Spinal cord (tissue), 9 donors: ENCODE measurements at regions not wholly inside any gene's neighbourhood (a gene's known extent, or its start where the extent isn't known, plus 50 kb on each side); places are given as distances from the start of the nearest gene placed in this dataset.

ENCODE experiments used
- DNase-seq, 6 donors: peaks; one replicate each; pipeline versions ENCODE4 v3.0.0 to v3.0.0-alpha.2; 2013 to 2015; ENCODE audit warnings: low spot score in 6 of 6, low read depth in 4 of 6
- H3K27ac ChIP-seq: one replicate; pipeline ENCODE4 v1.5.1; 2013; ENCODE audit warnings: low read depth, low read length, control low read depth
- H3K27me3 ChIP-seq: one replicate; pipeline ENCODE4 v1.6.1; 2013; ENCODE audit warnings: low read length; ENCODE audit not compliant: control insufficient read depth, insufficient read depth
- H3K36me3 ChIP-seq: one replicate; pipeline ENCODE4 v1.6.1; 2013; ENCODE audit warnings: low read length; ENCODE audit not compliant: control insufficient read depth, insufficient read depth
- H3K4me1 ChIP-seq: one replicate; pipeline ENCODE4 v1.6.1; 2013; ENCODE audit warnings: low read length; ENCODE audit not compliant: control insufficient read depth, insufficient read depth
- H3K4me3 ChIP-seq: one replicate; pipeline ENCODE4 v1.5.1; 2013; ENCODE audit warnings: low read depth, low read length, control low read depth
- H3K9me3 ChIP-seq: one replicate; pipeline ENCODE4 v1.6.1; 2013; ENCODE audit warnings: low read length; ENCODE audit not compliant: control insufficient read depth, insufficient read depth
- WGBS: methylation state at CpG from one replicate; pipeline ENCODE4 v1.1.5; 2013; ENCODE audit warnings: missing lambda C conversion rate; ENCODE audit not compliant: insufficient coverage; 5-methylcytosine and 5-hydroxymethylcytosine counted together
- donor health status: healthy.

GRCh38 chr2:34414856-34415255 is 815.8 kb upstream of the FAM98A start:
- Histone ChIP-seq H3K4me1 (no peaks in the 10 kb centered on the region), H3K27ac (no peak overlapping the region), H3K36me3 (no peaks in the 10 kb centered on the region), H3K4me3 (no peak overlapping the region), H3K27me3 (no peaks in the 10 kb centered on the region), H3K9me3 (no peaks in the 10 kb centered on the region)
- DNase-seq = peak in 1 of 6 donors; percentile 77
- 75% methylated on average over 2 of the region's 4 CpGs for WGBS

GRCh38 chr2:34408100-34408499 is 809.0 kb upstream of the FAM98A start:
- Histone ChIP-seq H3K27me3 (no peaks in the 10 kb centered on the region), H3K27ac (no peak overlapping the region), H3K4me3 (no peak overlapping the region), H3K9me3 (no peaks in the 10 kb centered on the region), H3K4me1 (no peaks in the 10 kb centered on the region), H3K36me3 (no peaks in the 10 kb centered on the region)
- DNase-seq = no peak
- no CpG with 5 or more reads among the region's 4 CpGs for WGBS

GRCh38 chr2:34403512-34403911 is 804.4 kb upstream of the FAM98A start:
- H3K27ac ChIP-seq = no peak overlapping the region
- H3K4me3 ChIP-seq = no peak overlapping the region
- no CpG with 5 or more reads among the region's 2 CpGs for WGBS
- H3K4me1 ChIP-seq = no peaks in the 10 kb centered on the region
- H3K9me3 ChIP-seq = no peaks in the 10 kb centered on the region
- H3K36me3 ChIP-seq = no peaks in the 10 kb centered on the region
- DNase-seq = no peak
- H3K27me3 ChIP-seq = no peaks in the 10 kb centered on the region

GRCh38 chr2:34402376-34402775 is 803.3 kb upstream of the FAM98A start:
- H3K27ac ChIP-seq = no peak overlapping the region
- DNase-seq = peak in 1 of 6 donors; percentile 70
- H3K36me3 ChIP-seq = no peaks in the 10 kb centered on the region
- no peak overlapping the region for H3K4me3 ChIP-seq
- no peaks in the 10 kb centered on the region for H3K27me3 ChIP-seq
- WGBS = no CpG with 5 or more reads among the region's 3 CpGs
- no peaks in the 10 kb centered on the region for H3K4me1 ChIP-seq
- H3K9me3 ChIP-seq = no peaks in the 10 kb centered on the region

- DNase-seq = no peak
- Histone ChIP-seq H3K4me1 (no peaks in the 10 kb centered on the region), H3K4me3 (no peak overlapping the region), H3K27ac (no peak overlapping the region), H3K36me3 (no peaks in the 10 kb centered on the region), H3K9me3 (no peaks in the 10 kb centered on the region), H3K27me3 (no peaks in the 10 kb centered on the region)
- 87% methylated on average over 3 of the region's 5 CpGs for WGBS
Observed at GRCh38 chr2:34401186-34401585, 802.1 kb upstream of the FAM98A start.

GRCh38 chr2:34388446-34388845 is 789.3 kb upstream of the FAM98A start:
- WGBS = 60% methylated on average over 1 of the region's 2 CpGs
- Histone ChIP-seq H3K9me3 (no peaks in the 10 kb centered on the region), H3K27ac (no peak overlapping the region), H3K4me1 (no peaks in the 10 kb centered on the region), H3K36me3 (no peaks in the 10 kb centered on the region), H3K27me3 (no peaks in the 10 kb centered on the region), H3K4me3 (no peak overlapping the region)
- peak in 1 of 6 donors; percentile 13 for DNase-seq

- Histone ChIP-seq H3K36me3 (no peaks in the 10 kb centered on the region), H3K4me3 (no peak overlapping the region), H3K27ac (no peak overlapping the region), H3K4me1 (no peaks in the 10 kb centered on the region), H3K9me3 (no peaks in the 10 kb centered on the region), H3K27me3 (no peaks in the 10 kb centered on the region)
- DNase-seq = no peak
- WGBS = 88% methylated on average over 1 of the region's 3 CpGs
Observed at GRCh38 chr2:34387536-34387935, 788.4 kb upstream of the FAM98A start.

GRCh38 chr2:34379586-34379985 is 780.5 kb upstream of the FAM98A start:
- Histone ChIP-seq H3K27me3 (no peaks in the 10 kb centered on the region), H3K4me3 (no peak overlapping the region), H3K9me3 (no peaks in the 10 kb centered on the region), H3K4me1 (no peaks in the 10 kb centered on the region), H3K27ac (no peak overlapping the region), H3K36me3 (no peaks in the 10 kb centered on the region)
- DNase-seq = no peak
- WGBS = 77% methylated on average over 1 of the region's 2 CpGs

- no CpG with 5 or more reads among the region's 4 CpGs for WGBS
- Histone ChIP-seq H3K4me1 (no peaks in the 10 kb centered on the region), H3K27me3 (no peaks in the 10 kb centered on the region), H3K9me3 (no peaks in the 10 kb centered on the region), H3K4me3 (no peak overlapping the region), H3K36me3 (no peaks in the 10 kb centered on the region), H3K27ac (no peak overlapping the region)
- DNase-seq = no peak
Observed at GRCh38 chr2:34373586-34374233, 774.6 kb upstream of the FAM98A start.

- Histone ChIP-seq H3K27me3 (no peaks in the 10 kb centered on the region), H3K4me3 (no peak overlapping the region), H3K27ac (no peak overlapping the region), H3K9me3 (no peaks in the 10 kb centered on the region), H3K4me1 (no peaks in the 10 kb centered on the region), H3K36me3 (no peaks in the 10 kb centered on the region)
- WGBS = no CpG with 5 or more reads among the region's 2 CpGs
- no peak for DNase-seq
Observed at GRCh38 chr2:34372967-34373366, 773.9 kb upstream of the FAM98A start.
